SKM-1 (cell line): ENCODE measurements at regions not wholly inside any gene's neighbourhood (a gene's known extent, or its start where the extent isn't known, plus 50 kb on each side); places are given as distances from the start of the nearest gene placed in this dataset.
"Not testable (repeated sequence)": the region's sequence is repeated elsewhere in the genome, so short reads cannot be mapped to it uniquely, and the experiment has no call there.

ENCODE experiments used
- DNase-seq: peaks from one replicate; lab custom pipeline; 2025; ENCODE audit not compliant: unreplicated experiment; lab: John Stamatoyannopoulos, UW

GRCh38 chr14:89661392-89661791 is 244.4 kb upstream of the FOXN3 start:
- no peak for DNase-seq

GRCh38 chr14:89660625-89661233 is 243.7 kb upstream of the FOXN3 start:
- not testable (repeated sequence) for DNase-seq

GRCh38 chr14:89660166-89660565 is 243.1 kb upstream of the FOXN3 start:
- no peak for DNase-seq

GRCh38 chr14:89658977-89659670 is 242.1 kb upstream of the FOXN3 start:
- DNase-seq = no peak

GRCh38 chr14:89657014-89657413 is 240.0 kb upstream of the FOXN3 start:
- no peak for DNase-seq

GRCh38 chr14:89654998-89655397 is 238.0 kb upstream of the FOXN3 start:
- no peak for DNase-seq

- DNase-seq = no peak
Observed at GRCh38 chr14:89652352-89652751, 235.3 kb upstream of the FOXN3 start.

- no peak for DNase-seq
Observed at GRCh38 chr14:89651805-89652204, 234.8 kb upstream of the FOXN3 start.

- DNase-seq = no peak
Observed at GRCh38 chr14:89650077-89650978, 233.3 kb upstream of the FOXN3 start.

- DNase-seq = no peak
Observed at GRCh38 chr14:89649451-89650075, 232.5 kb upstream of the FOXN3 start.

GRCh38 chr14:89648924-89649323 is 231.9 kb upstream of the FOXN3 start:
- DNase-seq = no peak

- DNase-seq = no peak
Observed at GRCh38 chr14:89648510-89648909, 231.5 kb upstream of the FOXN3 start.

- DNase-seq = no peak
Observed at GRCh38 chr14:89646971-89647370, 229.9 kb upstream of the FOXN3 start.

GRCh38 chr14:89644641-89645040 is 227.6 kb upstream of the FOXN3 start:
- no peak for DNase-seq

GRCh38 chr14:89641495-89642175 is 224.6 kb upstream of the FOXN3 start:
- no peak for DNase-seq

- no peak for DNase-seq
Observed at GRCh38 chr14:89640141-89640540, 223.1 kb upstream of the FOXN3 start.

- no peak for DNase-seq
Observed at GRCh38 chr14:89639687-89640086, 222.7 kb upstream of the FOXN3 start.

- no peak for DNase-seq
Observed at GRCh38 chr14:89638891-89639290, 221.9 kb upstream of the FOXN3 start.

GRCh38 chr14:89637581-89637980 is 220.5 kb upstream of the FOXN3 start:
- DNase-seq = no peak

GRCh38 chr14:89635615-89636014 is 218.6 kb upstream of the FOXN3 start:
- no peak for DNase-seq

GRCh38 chr14:89634037-89634436 is 217.0 kb upstream of the FOXN3 start:
- DNase-seq = no peak
